T47D (cell line): ENCODE measurements at regions not wholly inside any gene's neighbourhood (a gene's known extent, or its start where the extent isn't known, plus 50 kb on each side); places are given as distances from the start of the nearest gene placed in this dataset.

Experiments
- DNase-seq, 2 experiments: peaks; one replicate each; pipeline versions ENCODE4 v3.0.0 to v3.0.0-alpha.2; 2011 to 2012; ENCODE audit warnings: low read depth in 1 of 2, low spot score in 1 of 2
- JUND ChIP-seq: IDR thresholded peaks from 2 replicates; pipeline ENCODE4 v1.6.1; 2012; ENCODE audit warnings: low read depth
- in situ Hi-C: cut with HindIII; loops from 2 replicates; pipeline ENCODE4 v1.10.0; 2016; ENCODE audit warnings: low sequenced_read_pairs, low pct_unique_long_range_greater_than_20kb

GRCh38 chr10:3593611-3594010, 191.4 kb downstream of the KLF6 start:
- DNase-seq = no peak
- no peak for TF ChIP-seq JUND
- in situ Hi-C loops = no loop called here

GRCh38 chr10:3592424-3592823, 192.6 kb downstream of the KLF6 start:
- DNase-seq = no peak
- no peak for TF ChIP-seq JUND
- in situ Hi-C loops = no loop called here

- TF ChIP-seq JUND = no peak
- DNase-seq = no peak
- in situ Hi-C loops = no loop called here
These were observed 196.2 kb downstream of the KLF6 start for GRCh38 chr10:3588816-3589215.

- no peak for TF ChIP-seq JUND
- no peak for DNase-seq
- in situ Hi-C loops = no loop called here
These were observed 196.7 kb downstream of the KLF6 start for GRCh38 chr10:3588346-3588745.

GRCh38 chr10:3584926-3585784, 199.9 kb downstream of the KLF6 start:
- in situ Hi-C loops = no loop called here
- 0 out of 2 replicates have a peak, but pooled peaks have one; percentile 39 for TF ChIP-seq JUND
- peak; percentile 36 to 90 for DNase-seq

DNA sequence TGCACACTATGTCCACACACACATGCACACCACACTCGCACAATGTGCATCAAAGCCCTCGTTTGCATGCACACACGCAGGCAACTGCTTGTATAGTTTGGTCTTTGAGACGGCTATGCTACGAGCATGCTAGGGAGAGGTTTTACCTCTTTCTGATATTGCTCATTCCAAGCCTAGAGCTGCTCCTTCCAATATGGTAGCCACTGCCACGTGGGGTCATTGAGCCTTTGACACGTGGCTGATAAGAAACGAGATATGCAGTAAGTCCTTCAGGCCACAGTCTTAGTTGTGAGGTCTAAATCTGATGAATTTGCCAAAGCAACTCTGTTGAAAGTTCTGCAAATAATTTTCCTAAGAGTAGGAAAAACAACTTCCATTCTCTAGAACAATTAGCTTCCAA, 204.4 kb downstream of the KLF6 start:
- in situ Hi-C loops = no loop called here
- DNase-seq = no peak
- TF ChIP-seq JUND = no peak

DNA sequence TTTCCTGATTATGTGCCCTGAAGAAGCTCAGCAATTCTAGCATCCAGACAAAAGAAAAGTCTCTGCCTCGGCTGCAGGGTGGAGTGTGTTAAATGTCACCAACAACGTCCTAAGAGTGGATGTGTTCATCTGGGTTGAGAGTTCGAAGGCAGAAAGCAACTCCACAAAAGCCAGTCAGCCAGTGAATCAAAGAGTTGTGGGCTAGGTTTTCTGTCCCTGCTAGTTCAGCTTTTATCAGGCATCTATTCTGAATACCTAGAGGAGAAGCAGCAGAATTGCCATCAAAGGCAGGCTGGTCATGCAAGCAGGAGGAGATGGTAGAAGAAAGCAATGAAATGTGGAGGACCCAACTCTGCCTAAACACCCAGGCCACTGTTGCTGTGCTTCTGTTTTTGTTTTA, 205.2 kb downstream of the KLF6 start:
- in situ Hi-C loops = no loop called here
- DNase-seq = no peak
- no peak for TF ChIP-seq JUND

- no peak for TF ChIP-seq JUND
- DNase-seq = no peak
- in situ Hi-C loops = no loop called here
These were observed 206.3 kb downstream of the KLF6 start for GRCh38 chr10:3578682-3579081.

DNA sequence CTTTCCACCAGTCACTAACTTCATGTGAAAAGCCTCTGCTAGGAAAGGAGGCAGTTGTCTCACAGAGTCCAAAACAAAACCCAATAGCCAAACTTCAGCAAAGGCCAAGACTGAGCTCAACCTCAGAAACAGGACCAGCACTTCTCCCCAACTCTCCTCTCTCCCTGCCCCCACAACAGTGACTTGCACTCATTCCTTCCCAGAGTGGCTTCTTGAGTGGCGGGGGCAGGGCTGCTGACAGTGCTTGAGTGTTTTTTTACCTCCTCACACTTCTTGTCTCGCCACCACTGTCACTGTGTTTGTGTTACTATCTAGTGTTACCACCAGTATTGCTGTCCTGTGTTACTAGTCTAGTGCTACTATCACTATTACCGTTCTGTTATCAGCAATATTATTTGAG, 206.8 kb downstream of the KLF6 start:
- in situ Hi-C loops = no loop called here
- TF ChIP-seq JUND = no peak
- no peak for DNase-seq

DNA sequence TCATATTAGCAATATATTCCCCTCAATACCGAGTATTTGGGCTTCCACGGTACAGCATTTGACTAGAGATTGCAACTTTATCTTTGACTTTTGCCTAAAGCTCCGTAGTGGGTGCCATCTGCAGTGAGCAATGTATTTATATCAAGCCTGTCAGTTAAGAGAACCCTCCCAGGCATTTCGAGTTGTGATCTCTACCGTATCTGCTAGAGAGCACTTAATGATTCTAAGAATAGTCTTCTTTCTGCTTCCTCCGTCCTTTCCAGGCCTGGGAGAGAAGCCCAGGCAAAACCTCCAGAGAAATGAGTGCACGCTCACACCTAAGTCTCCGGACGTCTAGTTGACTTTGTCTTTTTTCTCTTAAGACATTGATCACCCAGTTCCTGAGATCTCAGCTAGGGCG, 210.6 kb downstream of the KLF6 start:
- no peak for DNase-seq
- in situ Hi-C loops = no loop called here
- no peak for TF ChIP-seq JUND

DNA sequence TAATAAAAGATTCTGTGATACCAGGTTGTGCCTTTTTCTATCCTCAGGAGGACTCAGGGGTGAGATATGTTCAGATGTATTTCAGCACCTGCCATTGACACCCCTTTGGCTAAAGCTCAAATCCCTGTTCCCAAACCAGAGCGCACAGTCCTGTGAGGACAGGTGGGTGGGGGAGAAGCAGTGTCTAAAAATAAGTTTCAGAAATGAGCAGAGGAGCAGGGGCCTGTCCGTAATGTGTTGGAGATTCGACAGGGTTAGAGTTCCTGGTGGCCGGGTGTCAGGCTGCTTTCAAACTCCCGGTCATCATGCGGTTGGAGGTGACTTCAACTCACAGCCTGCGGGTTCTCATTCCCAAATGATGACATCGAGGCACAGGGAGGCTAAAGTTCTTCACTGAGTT, 211.5 kb downstream of the KLF6 start:
- no peak for TF ChIP-seq JUND
- DNase-seq = no peak
- in situ Hi-C loops = no loop called here

GRCh38 chr10:3571310-3571825, 213.6 kb downstream of the KLF6 start:
- DNase-seq = no peak
- no peak for TF ChIP-seq JUND
- in situ Hi-C loops = no loop called here

DNA sequence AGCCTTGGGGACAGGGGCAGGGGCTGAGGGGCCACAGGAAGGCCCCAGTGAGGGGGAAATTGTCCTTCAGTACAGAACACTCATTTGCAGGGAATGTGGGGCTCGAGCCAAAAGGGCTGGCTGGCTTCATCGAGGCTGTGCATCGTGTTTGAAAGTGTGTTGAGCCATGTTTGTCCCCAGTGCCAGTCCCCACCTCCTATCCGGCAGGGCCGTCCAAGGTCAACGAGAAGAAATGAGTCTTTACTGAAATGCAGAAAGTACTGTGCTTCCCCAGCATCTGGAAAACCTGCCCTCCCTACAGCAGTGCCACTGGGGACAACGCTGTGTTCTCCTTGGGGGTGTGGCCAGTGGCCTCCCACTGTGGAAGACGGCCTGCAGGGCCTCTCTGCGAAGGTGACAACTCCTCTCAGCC, 214.1 kb downstream of the KLF6 start:
- DNase-seq = no peak
- no peak for TF ChIP-seq JUND
- in situ Hi-C loops = no loop called here
